B cell (primary cell): ENCODE measurements at regions not wholly inside any gene's neighbourhood (a gene's known extent, or its start where the extent isn't known, plus 50 kb on each side); places are given as distances from the start of the nearest gene placed in this dataset.
"Not testable (repeated sequence)": the region's sequence is repeated elsewhere in the genome, so short reads cannot be mapped to it uniquely, and the experiment has no call there.

Experiments used
- ATAC-seq: fragments of 200-7000 bp; cut with Tn5 transposase; one replicate; pipeline ENCODE4 v1.10.0; 2021; ENCODE audit warnings: low read depth, mild to moderate bottlenecking, moderate number of reproducible peaks, moderate library complexity
- CTCF ChIA-PET: fragments of 350-600 bp; sonication (Branson Sonifier 250); formaldehyde crosslinking; loops from one replicate; lab custom pipeline; 2021; ENCODE audit warnings: antibody characterized with exemption, inconsistent platforms; lab: Charles Lee
- POLR2A ChIA-PET: fragments of 350-600 bp; sonication (Branson Sonifier 250); formaldehyde crosslinking; loops from one replicate; lab custom pipeline; 2021; ENCODE audit warnings: antibody characterized with exemption; lab: Charles Lee
- DNase-seq: peaks from one replicate; pipeline ENCODE4 v3.0.0; 2013
- H2AFZ ChIP-seq: 2 replicates; pipeline ENCODE4 v1.6.1; 2012; ENCODE audit warnings: mild to moderate bottlenecking, low read depth, low read length; ENCODE audit not compliant: insufficient read depth, poor library complexity, severe bottlenecking
- H3K27ac ChIP-seq, 2 donors: 1 replicate in 1 of 2; 2 replicates in 1 of 2; pipeline ENCODE4 v1.5.1; 2012 to 2013; ENCODE audit warnings: low read length in 2 of 2, mild to moderate bottlenecking in 2 of 2, moderate library complexity in 1 of 2
- H3K27me3 ChIP-seq, 4 experiments: fragments of 200-600 bp in 1 of 4; sonication (generic) in 1 of 4; replicated peaks in 1 of 4; 1 replicate in 2 of 4; 2 replicates in 2 of 4; pipeline versions ENCODE4 v1.6.1 to v1.7.0; 2013 to 2016; ENCODE audit warnings: low read length in 3 of 4, mild to moderate bottlenecking in 2 of 4, mixed read lengths in 1 of 4, moderate library complexity in 1 of 4; ENCODE audit not compliant: insufficient read depth in 4 of 4, control insufficient read depth in 3 of 4; ENCODE audit errors: control extremely low read depth in 1 of 4
- H3K36me3 ChIP-seq, 2 experiments: replicated peaks in 1 of 2; 1 replicate in 1 of 2; 2 replicates in 1 of 2; pipeline versions ENCODE4 v1.6.1 to v1.7.1; 2013; ENCODE audit warnings: low read length in 1 of 2; ENCODE audit not compliant: insufficient read depth in 2 of 2, control insufficient read depth in 1 of 2; ENCODE audit errors: control extremely low read depth in 1 of 2, extremely low read depth in 1 of 2
- H3K4me1 ChIP-seq, 2 donors: fragments of 200-600 bp in 1 of 2; sonication (generic) in 1 of 2; 1 replicate in 1 of 2; 2 replicates in 1 of 2; pipeline versions ENCODE4 v1.5.1 to v1.6.1; 2013 to 2017; ENCODE audit warnings: low read length in 2 of 2; ENCODE audit not compliant: control insufficient read depth in 2 of 2, insufficient read depth in 2 of 2
- H3K4me2 ChIP-seq: replicated peaks from 2 replicates; pipeline ENCODE3; 2012; ENCODE audit warnings: mild to moderate bottlenecking, low read depth, low read length; ENCODE audit not compliant: poor library complexity, severe bottlenecking
- H3K4me3 ChIP-seq, 5 experiments: fragments of 200-600 bp in 1 of 5; sonication (generic) in 1 of 5; 1 replicate in 3 of 5; 2 replicates in 2 of 5; pipeline versions ENCODE4 v1.5.1 to v1.7.0; 2011 to 2016; ENCODE audit warnings: low read length in 4 of 5, mild to moderate bottlenecking in 4 of 5, low read depth in 2 of 5, control low read depth in 1 of 5, moderate library complexity in 1 of 5; ENCODE audit not compliant: insufficient read depth in 1 of 5; ENCODE audit errors: control extremely low read depth in 1 of 5, extremely low read depth in 1 of 5
- H3K79me2 ChIP-seq: fragments of 200-600 bp; sonication (generic); one replicate; pipeline ENCODE4 v1.6.0; 2016; ENCODE audit warnings: low read length; ENCODE audit not compliant: control insufficient read depth, insufficient read depth
- H3K9ac ChIP-seq: fragments of 200-600 bp; sonication (generic); 2 replicates; pipeline ENCODE4 v1.6.1; 2017; ENCODE audit warnings: mild to moderate bottlenecking, low read length, moderate library complexity
- H3K9me3 ChIP-seq, 3 donors: one replicate each; pipeline versions ENCODE4 v1.6.1 to v1.7.1; 2013; ENCODE audit warnings: low read length in 2 of 3; ENCODE audit not compliant: control insufficient read depth in 2 of 3, insufficient read depth in 1 of 3; ENCODE audit errors: control extremely low read depth in 1 of 3
- H4K20me1 ChIP-seq: 2 replicates; pipeline ENCODE4 v1.6.0; 2012; ENCODE audit warnings: mild to moderate bottlenecking, low read length; ENCODE audit not compliant: insufficient read depth, control insufficient read depth, poor library complexity, severe bottlenecking
- H3K27ac Mint-ChIP-seq: one replicate; pipeline ENCODE4 v1.8.0; 2021; ENCODE audit warnings: mixed read lengths
- H3K27me3 Mint-ChIP-seq: one replicate; pipeline ENCODE4 v1.8.0; 2021; ENCODE audit warnings: mixed read lengths
- H3K4me1 Mint-ChIP-seq: one replicate; pipeline ENCODE4 v1.8.0; 2021; ENCODE audit warnings: mixed read lengths
- H3K4me3 Mint-ChIP-seq: one replicate; pipeline ENCODE4 v1.8.0; 2021; ENCODE audit warnings: mixed read lengths
- H3K9me3 Mint-ChIP-seq: one replicate; pipeline ENCODE4 v1.8.0; 2022; ENCODE audit warnings: mixed read lengths; ENCODE audit not compliant: insufficient read depth
- WGBS: methylation state at CpG from one replicate; pipeline ENCODE4 v1.1.5; 2013; ENCODE audit warnings: missing lambda C conversion rate; ENCODE audit not compliant: insufficient coverage; 5-methylcytosine and 5-hydroxymethylcytosine counted together
- intact Hi-C: fragments of 100-400 bp; cut with micrococcal nuclease; formaldehyde crosslinking; loops from one replicate; pipeline ENCODE4 v1.10.0; 2022

GRCh38 chr1:850318-850717, 73.4 kb upstream of the SAMD11 start:
- POLR2A ChIA-PET, ATAC-seq, H2AFZ ChIP-seq: not testable (repeated sequence)

GRCh38 chr1:851398-851797, 72.3 kb upstream of the SAMD11 start:
- H2AFZ ChIP-seq, POLR2A ChIA-PET, H3K4me3 Mint-ChIP-seq, ATAC-seq, H3K4me1 Mint-ChIP-seq, H3K4me3 ChIP-seq, H3K79me2 ChIP-seq, H3K36me3 ChIP-seq, H3K27ac ChIP-seq, H3K27me3 Mint-ChIP-seq, intact Hi-C loops, H4K20me1 ChIP-seq, H3K27me3 ChIP-seq, H3K4me2 ChIP-seq, H3K9ac ChIP-seq, DNase-seq, H3K4me1 ChIP-seq, H3K27ac Mint-ChIP-seq, H3K9me3 ChIP-seq, H3K9me3 Mint-ChIP-seq, CTCF ChIA-PET: not testable (repeated sequence)
- 100% methylated on average over 6 of the region's 17 CpGs for WGBS

More at GRCh38 chr1:850318-850717, 73.4 kb upstream of the SAMD11 start:
- H3K27ac Mint-ChIP-seq, H3K4me1 ChIP-seq, DNase-seq, H3K4me1 Mint-ChIP-seq, H3K9me3 ChIP-seq, H3K36me3 ChIP-seq, H3K4me3 Mint-ChIP-seq, H3K27me3 ChIP-seq, H3K79me2 ChIP-seq, H4K20me1 ChIP-seq, H3K27me3 Mint-ChIP-seq, H3K9me3 Mint-ChIP-seq, H3K4me2 ChIP-seq, CTCF ChIA-PET, H3K27ac ChIP-seq, intact Hi-C loops, H3K9ac ChIP-seq, H3K4me3 ChIP-seq: not testable (repeated sequence)
- WGBS, result 100% methylated on average over 1 of the region's 4 CpGs

GRCh38 chr1:851841-852240, 71.9 kb upstream of the SAMD11 start:
- H3K27me3 ChIP-seq, H3K79me2 ChIP-seq, intact Hi-C loops, H3K27me3 Mint-ChIP-seq, H3K9ac ChIP-seq, ATAC-seq, H2AFZ ChIP-seq, H3K4me2 ChIP-seq, H3K4me3 ChIP-seq, H3K9me3 Mint-ChIP-seq, H3K4me1 Mint-ChIP-seq, DNase-seq, H3K9me3 ChIP-seq, H4K20me1 ChIP-seq, POLR2A ChIA-PET, H3K27ac Mint-ChIP-seq, H3K36me3 ChIP-seq, H3K4me1 ChIP-seq, H3K27ac ChIP-seq, CTCF ChIA-PET, H3K4me3 Mint-ChIP-seq: not testable (repeated sequence)
- 97% methylated on average over 7 of the region's 9 CpGs for whole genome bisulfite sequencing

- intact Hi-C loops, CTCF ChIA-PET, H3K36me3 ChIP-seq, H3K9me3 ChIP-seq, H3K27ac Mint-ChIP-seq, H3K27me3 Mint-ChIP-seq, H3K4me3 ChIP-seq, H3K4me1 ChIP-seq, ATAC-seq, H3K27me3 ChIP-seq, H3K4me2 ChIP-seq, H3K4me3 Mint-ChIP-seq, H3K9ac ChIP-seq, DNase-seq, H2AFZ ChIP-seq, H3K79me2 ChIP-seq, H3K27ac ChIP-seq, H4K20me1 ChIP-seq, H3K9me3 Mint-ChIP-seq, POLR2A ChIA-PET: not testable (repeated sequence)
- H3K4me1 Mint-ChIP-seq, result peaks cover 13% of the 10 kb centered on the region
- 93% methylated on average over 6 of the region's 16 CpGs for WGBS
Observed at GRCh38 chr1:855202-855981, 68.3 kb upstream of the SAMD11 start.
